ENCODE measurements at regions not wholly inside any gene's neighbourhood (a gene's known extent, or its start where the extent isn't known, plus 50 kb on each side); places are given as distances from the start of the nearest gene placed in this dataset.

- no peaks in the 10 kb centered on the region for H3K36me3 ChIP-seq (ENCODE audit: insufficient read depth, low read length)
- H3K9me3 ChIP-seq (replicated peaks; ENCODE audit: low read length), result no peaks in the 10 kb centered on the region
- no peak overlapping the region for H3K4me2 ChIP-seq (ENCODE audit: low read length)
- no peak overlapping the region for H3K4me3 ChIP-seq (ENCODE audit: low read length)
- no peak overlapping the region for H3K9ac ChIP-seq (ENCODE audit: low read depth, low read length)
- H3K27me3 ChIP-seq (ENCODE audit: control insufficient read depth, insufficient read depth, low read length), result peaks cover 41% of the 10 kb centered on the region
- H3K4me1 ChIP-seq (ENCODE audit: control insufficient read depth, insufficient read depth, low read length), result no peaks in the 10 kb centered on the region
Observed at GRCh38 chr5:133757396-133757945, 145.1 kb upstream of the FSTL4 start.

GRCh38 chr5:133756756-133757155, 144.4 kb upstream of the FSTL4 start:
- Histone ChIP-seq H3K36me3 (ENCODE audit: insufficient read depth, low read length) (no peaks in the 10 kb centered on the region), H3K9ac (ENCODE audit: low read depth, low read length) (no peak overlapping the region), H3K9me3 (replicated peaks; ENCODE audit: low read length) (no peaks in the 10 kb centered on the region), H3K4me1 (ENCODE audit: control insufficient read depth, insufficient read depth, low read length) (no peaks in the 10 kb centered on the region), H3K27me3 (ENCODE audit: control insufficient read depth, insufficient read depth, low read length) (peaks cover 39% of the 10 kb centered on the region), H3K4me2 (ENCODE audit: low read length) (no peak overlapping the region), H3K4me3 (ENCODE audit: low read length) (no peak overlapping the region)

GRCh38 chr5:133756036-133756435, 143.7 kb upstream of the FSTL4 start:
- Histone ChIP-seq H3K36me3 (ENCODE audit: insufficient read depth, low read length) (no peaks in the 10 kb centered on the region), H3K4me1 (ENCODE audit: control insufficient read depth, insufficient read depth, low read length) (no peaks in the 10 kb centered on the region), H3K27me3 (ENCODE audit: control insufficient read depth, insufficient read depth, low read length) (peaks cover 35% of the 10 kb centered on the region), H3K9ac (ENCODE audit: low read depth, low read length) (no peak overlapping the region), H3K4me2 (ENCODE audit: low read length) (no peak overlapping the region), H3K9me3 (replicated peaks; ENCODE audit: low read length) (no peaks in the 10 kb centered on the region), H3K4me3 (ENCODE audit: low read length) (no peak overlapping the region)

DNA sequence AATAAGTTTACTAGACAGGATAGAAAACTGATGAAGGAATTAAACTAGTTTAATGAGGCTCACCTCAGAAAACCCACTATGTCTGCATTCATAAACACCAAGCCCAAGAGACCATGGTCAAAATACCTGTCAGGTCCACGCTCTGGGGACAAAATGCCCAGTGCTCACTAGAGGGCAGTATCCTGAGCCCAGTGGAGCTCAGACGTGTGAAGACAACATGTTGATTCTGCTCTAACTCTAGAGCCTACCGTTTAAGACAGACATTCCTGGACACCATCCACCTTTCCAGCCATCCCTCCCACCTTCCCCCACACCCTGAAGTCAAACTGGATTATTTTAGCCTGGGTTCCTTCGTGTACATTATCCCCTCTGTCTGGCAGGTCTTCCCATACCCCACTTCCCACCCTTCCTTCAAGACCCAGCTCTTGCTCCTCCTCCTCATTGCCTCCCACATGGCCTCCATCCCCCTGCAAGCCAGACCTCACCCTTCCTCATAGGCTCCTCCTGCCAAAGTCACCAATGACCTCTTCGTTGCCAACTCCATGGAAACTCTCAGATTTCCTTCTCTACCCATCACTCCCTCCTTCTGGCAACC, 142.3 kb upstream of the FSTL4 start:
- no peak overlapping the region for H3K4me3 ChIP-seq (ENCODE audit: low read length)
- no peak overlapping the region for H3K4me2 ChIP-seq (ENCODE audit: low read length)
- H3K36me3 ChIP-seq (ENCODE audit: insufficient read depth, low read length), result no peaks in the 10 kb centered on the region

GRCh38 chr5:133753856-133754255, 141.5 kb upstream of the FSTL4 start:
- H3K36me3 ChIP-seq (ENCODE audit: insufficient read depth, low read length), result no peaks in the 10 kb centered on the region
- no peak overlapping the region for H3K4me3 ChIP-seq (ENCODE audit: low read length)
- H3K4me1 ChIP-seq (ENCODE audit: control insufficient read depth, insufficient read depth, low read length), result no peaks in the 10 kb centered on the region
- no peak overlapping the region for H3K9ac ChIP-seq (ENCODE audit: low read depth, low read length)
- no peak overlapping the region for H3K4me2 ChIP-seq (ENCODE audit: low read length)
- no peaks in the 10 kb centered on the region for H3K9me3 ChIP-seq (replicated peaks; ENCODE audit: low read length)
- peaks cover 27% of the 10 kb centered on the region for H3K27me3 ChIP-seq (ENCODE audit: control insufficient read depth, insufficient read depth, low read length)

More for the DNA sequence above, 142.3 kb upstream of the FSTL4 start:
- H3K27me3 ChIP-seq (ENCODE audit: control insufficient read depth, insufficient read depth, low read length), result peaks cover 35% of the 10 kb centered on the region
- no peaks in the 10 kb centered on the region for H3K4me1 ChIP-seq (ENCODE audit: control insufficient read depth, insufficient read depth, low read length)
- H3K9me3 ChIP-seq (replicated peaks; ENCODE audit: low read length), result no peaks in the 10 kb centered on the region
- H3K9ac ChIP-seq (ENCODE audit: low read depth, low read length), result no peak overlapping the region

GRCh38 chr5:133751846-133752245, 139.5 kb upstream of the FSTL4 start:
- peaks cover 2% of the 10 kb centered on the region for H3K9me3 ChIP-seq (replicated peaks; ENCODE audit: low read length)
- H3K4me1 ChIP-seq (ENCODE audit: control insufficient read depth, insufficient read depth, low read length), result no peaks in the 10 kb centered on the region
- H3K4me3 ChIP-seq (ENCODE audit: low read length), result no peak overlapping the region
- H3K27me3 ChIP-seq (ENCODE audit: control insufficient read depth, insufficient read depth, low read length), result peaks cover 12% of the 10 kb centered on the region
- no peak overlapping the region for H3K4me2 ChIP-seq (ENCODE audit: low read length)
- no peaks in the 10 kb centered on the region for H3K36me3 ChIP-seq (ENCODE audit: insufficient read depth, low read length)
- H3K9ac ChIP-seq (ENCODE audit: low read depth, low read length), result no peak overlapping the region

GRCh38 chr5:133751421-133751820, 139.1 kb upstream of the FSTL4 start:
- Histone ChIP-seq H3K36me3 (ENCODE audit: insufficient read depth, low read length) (no peaks in the 10 kb centered on the region), H3K4me3 (ENCODE audit: low read length) (no peak overlapping the region), H3K9ac (ENCODE audit: low read depth, low read length) (no peak overlapping the region), H3K27me3 (ENCODE audit: control insufficient read depth, insufficient read depth, low read length) (peaks cover 12% of the 10 kb centered on the region), H3K4me2 (ENCODE audit: low read length) (no peak overlapping the region), H3K4me1 (ENCODE audit: control insufficient read depth, insufficient read depth, low read length) (no peaks in the 10 kb centered on the region), H3K9me3 (replicated peaks; ENCODE audit: low read length) (peaks cover 2% of the 10 kb centered on the region)

DNA sequence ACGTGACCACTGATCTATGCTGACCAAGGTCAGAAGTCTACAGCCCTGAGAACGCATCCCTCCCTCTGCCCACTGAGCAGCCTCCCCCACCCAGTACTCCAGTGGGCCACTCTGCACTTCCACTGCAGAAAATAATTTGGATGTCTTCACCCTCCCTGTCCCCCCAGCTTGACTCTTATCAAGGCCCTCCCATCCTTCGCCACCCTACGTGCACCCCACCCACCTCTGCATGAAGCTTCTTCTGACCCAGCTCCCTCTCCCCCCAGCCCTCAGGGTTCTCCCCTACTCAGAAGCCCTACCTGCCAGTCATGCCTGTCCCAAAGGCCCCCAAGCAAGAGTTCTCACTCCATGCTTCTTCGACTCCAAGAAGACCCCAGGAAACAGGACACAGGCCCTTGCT, 138.5 kb upstream of the FSTL4 start:
- no peaks in the 10 kb centered on the region for H3K36me3 ChIP-seq (ENCODE audit: insufficient read depth, low read length)
- H3K4me2 ChIP-seq (ENCODE audit: low read length), result no peak overlapping the region
- peaks cover 2% of the 10 kb centered on the region for H3K9me3 ChIP-seq (replicated peaks; ENCODE audit: low read length)
- no peak overlapping the region for H3K4me3 ChIP-seq (ENCODE audit: low read length)
- peaks cover 10% of the 10 kb centered on the region for H3K27me3 ChIP-seq (ENCODE audit: control insufficient read depth, insufficient read depth, low read length)
- H3K4me1 ChIP-seq (ENCODE audit: control insufficient read depth, insufficient read depth, low read length), result no peaks in the 10 kb centered on the region
- H3K9ac ChIP-seq (ENCODE audit: low read depth, low read length), result no peak overlapping the region

- Histone ChIP-seq H3K4me1 (ENCODE audit: control insufficient read depth, insufficient read depth, low read length) (no peaks in the 10 kb centered on the region), H3K9ac (ENCODE audit: low read depth, low read length) (no peak overlapping the region), H3K27me3 (ENCODE audit: control insufficient read depth, insufficient read depth, low read length) (peaks cover 7% of the 10 kb centered on the region), H3K36me3 (ENCODE audit: insufficient read depth, low read length) (no peaks in the 10 kb centered on the region), H3K9me3 (replicated peaks; ENCODE audit: low read length) (peaks cover 2% of the 10 kb centered on the region), H3K4me2 (ENCODE audit: low read length) (no peak overlapping the region), H3K4me3 (ENCODE audit: low read length) (no peak overlapping the region)
Observed at GRCh38 chr5:133750356-133750755, 138.0 kb upstream of the FSTL4 start.

GRCh38 chr5:133749331-133749985, 137.1 kb upstream of the FSTL4 start:
- Histone ChIP-seq H3K4me2 (ENCODE audit: low read length) (no peak overlapping the region), H3K9ac (ENCODE audit: low read depth, low read length) (no peak overlapping the region), H3K4me3 (ENCODE audit: low read length) (no peak overlapping the region), H3K36me3 (ENCODE audit: insufficient read depth, low read length) (no peaks in the 10 kb centered on the region), H3K27me3 (ENCODE audit: control insufficient read depth, insufficient read depth, low read length) (peaks cover 5% of the 10 kb centered on the region), H3K9me3 (replicated peaks; ENCODE audit: low read length) (peaks cover 2% of the 10 kb centered on the region), H3K4me1 (ENCODE audit: control insufficient read depth, insufficient read depth, low read length) (no peaks in the 10 kb centered on the region)

- Histone ChIP-seq H3K9ac (ENCODE audit: low read depth, low read length) (no peak overlapping the region), H3K27me3 (ENCODE audit: control insufficient read depth, insufficient read depth, low read length) (peaks cover 15% of the 10 kb centered on the region), H3K4me3 (ENCODE audit: low read length) (no peak overlapping the region), H3K9me3 (replicated peaks; ENCODE audit: low read length) (peaks cover 2% of the 10 kb centered on the region), H3K4me2 (ENCODE audit: low read length) (no peak overlapping the region), H3K36me3 (ENCODE audit: insufficient read depth, low read length) (no peaks in the 10 kb centered on the region), H3K4me1 (ENCODE audit: control insufficient read depth, insufficient read depth, low read length) (no peaks in the 10 kb centered on the region)
Observed at GRCh38 chr5:133746834-133747233, 134.5 kb upstream of the FSTL4 start.

DNA sequence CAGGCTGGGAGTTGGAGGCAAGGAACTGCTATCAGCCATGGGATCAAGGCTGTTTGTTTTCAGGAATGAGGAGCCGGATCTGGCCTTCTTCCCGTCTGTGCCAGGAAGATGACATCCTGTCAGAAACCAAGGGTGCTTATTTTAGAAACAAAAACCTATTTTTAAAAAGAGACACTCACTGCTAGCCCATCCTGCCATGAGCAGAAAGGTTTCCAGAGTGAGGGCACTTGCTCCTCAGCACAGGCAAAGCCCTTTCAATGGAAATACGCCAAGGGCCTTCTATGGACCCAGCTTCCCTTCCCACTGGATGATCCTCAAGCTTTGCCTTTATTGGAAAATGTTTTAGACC, 132.6 kb upstream of the FSTL4 start:
- no peaks in the 10 kb centered on the region for H3K36me3 ChIP-seq (ENCODE audit: insufficient read depth, low read length)

More for the DNA sequence above, 132.6 kb upstream of the FSTL4 start:
- Histone ChIP-seq H3K27me3 (ENCODE audit: control insufficient read depth, insufficient read depth, low read length) (peaks cover 19% of the 10 kb centered on the region), H3K9ac (ENCODE audit: low read depth, low read length) (no peak overlapping the region), H3K4me3 (ENCODE audit: low read length) (no peak overlapping the region), H3K4me1 (ENCODE audit: control insufficient read depth, insufficient read depth, low read length) (no peaks in the 10 kb centered on the region), H3K9me3 (replicated peaks; ENCODE audit: low read length) (peaks cover 2% of the 10 kb centered on the region), H3K4me2 (ENCODE audit: low read length) (no peak overlapping the region)
